HepG2 (cell line): ENCODE measurements at regions not wholly inside any gene's neighbourhood (a gene's known extent, or its start where the extent isn't known, plus 50 kb on each side); places are given as distances from the start of the nearest gene placed in this dataset.

Source experiments
- ATAC-seq: fragments of 200-7000 bp; cut with Tn5 transposase; 3 replicates; pipeline ENCODE4 v1.9.1; 2020; ENCODE audit warnings: mild to moderate bottlenecking, moderate library complexity
- BruUV-seq: library from RNA; stranded (reverse); fragments of 400-500 nt; replicated peaks from 2 replicates; lab custom pipeline; 2021; lab: Mats Ljungman, UMichigan
- CTCF ChIA-PET: fragments of 300-600 bp; formaldehyde crosslinking; extraction: SDS; loops from one replicate; lab custom pipeline; 2021; ENCODE audit warnings: low total read pairs, inconsistent platforms, low intra/inter-chr PET ratio; lab: Yijun Ruan, JAX
- POLR2A ChIA-PET: fragments of 350-600 bp; sonication (Branson Sonifier 250); formaldehyde crosslinking; loops from one replicate; lab custom pipeline; 2020; ENCODE audit warnings: antibody characterized with exemption, inconsistent platforms; lab: Yijun Ruan, JAX
- DNase-seq: peaks from one replicate; pipeline ENCODE4 v3.0.0-alpha.2; 2015; ENCODE audit warnings: low spot score
- FAIRE-seq: peaks from 3 replicates; lab custom pipeline; 2011; peaks lifted over from hg19 to GRCh38; lab: Jason Lieb, UNC
- H2AFZ ChIP-seq: one replicate; pipeline ENCODE4 v1.6.1; 2011; ENCODE audit warnings: low read length, inconsistent platforms
- H3K27ac ChIP-seq: fragments of 300-600 bp; 3 replicates; pipeline ENCODE4 v1.8.0; 2011; ENCODE audit warnings: mixed run types, mild to moderate bottlenecking, mixed read lengths, low read length, inconsistent platforms; ENCODE audit not compliant: insufficient read depth; ENCODE audit errors: extremely low read length
- H3K27me3 ChIP-seq, 2 experiments: fragments of 200-600 bp in 1 of 2; 2 replicates in 1 of 2; 3 replicates in 1 of 2; pipeline versions ENCODE4 v1.6.0 to v1.8.0; 2011; ENCODE audit warnings: low read length in 2 of 2, mild to moderate bottlenecking in 2 of 2, moderate library complexity in 2 of 2, inconsistent platforms in 1 of 2; ENCODE audit not compliant: insufficient read depth in 2 of 2, control insufficient read depth in 1 of 2
- H3K36me3 ChIP-seq, 2 experiments: fragments of 200-600 bp in 1 of 2; replicated peaks in 1 of 2; 2 replicates in 1 of 2; 3 replicates in 1 of 2; pipeline versions ENCODE4 v1.5.1 to v1.8.0; 2011; ENCODE audit warnings: low read length in 2 of 2, inconsistent platforms in 1 of 2; ENCODE audit not compliant: insufficient read depth in 2 of 2, control insufficient read depth in 1 of 2
- H3K4me1 ChIP-seq: 2 replicates; pipeline ENCODE4 v1.5.1; 2012; ENCODE audit warnings: low read length, inconsistent platforms; ENCODE audit not compliant: insufficient read depth
- H3K4me2 ChIP-seq: 2 replicates; pipeline ENCODE4 v1.6.0; 2011; ENCODE audit warnings: low read depth, low read length, inconsistent platforms
- H3K4me3 ChIP-seq, 3 experiments: fragments of 200-600 bp in 1 of 3; sonication (generic), shearing (Covaris generic) in 1 of 3; replicated peaks in 1 of 3; 2 replicates each; pipeline ENCODE4 v1.5.1; 2011 to 2016; ENCODE audit warnings: low read length in 3 of 3, inconsistent platforms in 2 of 3, low read depth in 2 of 3, mild to moderate bottlenecking in 2 of 3, control low read depth in 1 of 3, mixed read lengths in 1 of 3; ENCODE audit not compliant: insufficient read depth in 1 of 3
- H3K79me2 ChIP-seq: one replicate; pipeline ENCODE4 v1.6.1; 2011; ENCODE audit warnings: low read length, inconsistent platforms; ENCODE audit not compliant: insufficient read depth
- H3K9ac ChIP-seq: 2 replicates; pipeline ENCODE4 v1.6.0; 2011; ENCODE audit warnings: mild to moderate bottlenecking, low read depth, low read length, inconsistent platforms; ENCODE audit not compliant: insufficient read depth
- H3K9me3 ChIP-seq: 2 replicates; pipeline ENCODE4 v1.5.1; 2012; ENCODE audit warnings: mild to moderate bottlenecking, low read length
- H4K20me1 ChIP-seq: 2 replicates; pipeline ENCODE4 v1.6.0; 2011; ENCODE audit warnings: inconsistent platforms, mild to moderate bottlenecking, low read length, moderate library complexity; ENCODE audit not compliant: insufficient read depth
- CHD4 ChIP-seq: fragments of 200-600 bp; sonication (generic); IDR thresholded peaks from 2 replicates; pipeline ENCODE4 v1.7.0; 2017; ENCODE audit warnings: mild to moderate bottlenecking, low read length, borderline replicate concordance
- DZIP1 ChIP-seq: sonication (generic); formaldehyde crosslinking; IDR thresholded peaks from 2 replicates; pipeline ENCODE4 v1.5.0; 2020; ENCODE audit warnings: mild to moderate bottlenecking, missing genetic modification reagents
- FOXJ3 ChIP-seq: sonication (generic); formaldehyde crosslinking; IDR thresholded peaks from 2 replicates; pipeline ENCODE4 v1.4.0; 2020; ENCODE audit warnings: missing genetic modification reagents, mild to moderate bottlenecking, borderline replicate concordance
- HMG20A ChIP-seq: IDR thresholded peaks from 2 replicates; pipeline ENCODE4 v1.6.1; 2016; ENCODE audit warnings: borderline replicate concordance
- HNRNPK ChIP-seq: fragments of 200-400 bp; formaldehyde crosslinking; IDR thresholded peaks from 2 replicates; pipeline ENCODE4 v1.6.1; 2018; ENCODE audit warnings: low read length, low read depth, moderate library complexity, mild to moderate bottlenecking; ENCODE audit not compliant: poor library complexity, severe bottlenecking
- MIER3 ChIP-seq: IDR thresholded peaks from 2 replicates; pipeline ENCODE4 v1.6.1; 2016; ENCODE audit warnings: missing compliant biosample characterization, borderline replicate concordance
- SRY ChIP-seq: sonication (generic); formaldehyde crosslinking; IDR thresholded peaks from 2 replicates; pipeline ENCODE4 v1.8.0; 2022; ENCODE audit warnings: mild to moderate bottlenecking, missing genetic modification reagents
- TCF12 ChIP-seq, 2 experiments: fragments of 450-650 bp in 1 of 2; sonication (generic) in 1 of 2; formaldehyde crosslinking in 1 of 2; IDR thresholded peaks; 2 replicates each; pipeline versions ENCODE4 v1.6.1 to v1.8.0; 2017 to 2022; ENCODE audit warnings: antibody characterized with exemption in 1 of 2, mild to moderate bottlenecking in 1 of 2, missing genetic modification reagents in 1 of 2, moderate library complexity in 1 of 2
- ZBTB1 ChIP-seq: sonication (generic); formaldehyde crosslinking; IDR thresholded peaks from 2 replicates; pipeline ENCODE4 v1.4.0; 2020; ENCODE audit warnings: missing genetic modification reagents, borderline replicate concordance
- ZNF180 ChIP-seq: sonication (generic); formaldehyde crosslinking; IDR thresholded peaks from 2 replicates; pipeline ENCODE4 v1.4.0; 2020; ENCODE audit warnings: low read depth, missing genetic modification reagents, borderline replicate concordance
- ZNF576 ChIP-seq: sonication (generic); formaldehyde crosslinking; IDR thresholded peaks from 2 replicates; pipeline ENCODE4 v1.4.0; 2020; ENCODE audit warnings: mild to moderate bottlenecking, missing genetic modification reagents
- ZNF614 ChIP-seq: IDR thresholded peaks from 2 replicates; pipeline ENCODE4 v1.6.1; 2018; ENCODE audit warnings: missing biosample characterization, missing genetic modification reagents, inconsistent platforms, borderline replicate concordance
- ZNF792 ChIP-seq: IDR thresholded peaks from 2 replicates; pipeline ENCODE4 v1.6.1; 2016
- WGBS: methylation state at CpG from one replicate; pipeline ENCODE4 v1.1.6; 2017; ENCODE audit warnings: low lambda C conversion rate; 5-methylcytosine and 5-hydroxymethylcytosine counted together
- in situ Hi-C: cut with HindIII; loops from 2 replicates; pipeline ENCODE4 v1.10.0; 2017; ENCODE audit warnings: low pct_unique_long_range_greater_than_20kb; ENCODE audit not compliant: extremely low pct_ligation_motif_present
- intact Hi-C: fragments of 100-400 bp; cut with micrococcal nuclease; formaldehyde crosslinking; loops from one replicate; pipeline ENCODE4 v1.10.0; 2022; ENCODE audit not compliant: unreplicated experiment
- TF ChIP-seq, protein P1 (sequence below): sonication (generic); formaldehyde crosslinking; IDR thresholded peaks from 2 replicates; pipeline ENCODE4 v1.4.0; 2020; ENCODE audit warnings: missing genetic modification reagents
- TF ChIP-seq, protein P2 (sequence below): sonication (generic); formaldehyde crosslinking; IDR thresholded peaks from 2 replicates; pipeline ENCODE4 v1.8.1; 2022; ENCODE audit warnings: mild to moderate bottlenecking, missing genetic modification reagents

- TF ChIP-seq, protein P1, sequence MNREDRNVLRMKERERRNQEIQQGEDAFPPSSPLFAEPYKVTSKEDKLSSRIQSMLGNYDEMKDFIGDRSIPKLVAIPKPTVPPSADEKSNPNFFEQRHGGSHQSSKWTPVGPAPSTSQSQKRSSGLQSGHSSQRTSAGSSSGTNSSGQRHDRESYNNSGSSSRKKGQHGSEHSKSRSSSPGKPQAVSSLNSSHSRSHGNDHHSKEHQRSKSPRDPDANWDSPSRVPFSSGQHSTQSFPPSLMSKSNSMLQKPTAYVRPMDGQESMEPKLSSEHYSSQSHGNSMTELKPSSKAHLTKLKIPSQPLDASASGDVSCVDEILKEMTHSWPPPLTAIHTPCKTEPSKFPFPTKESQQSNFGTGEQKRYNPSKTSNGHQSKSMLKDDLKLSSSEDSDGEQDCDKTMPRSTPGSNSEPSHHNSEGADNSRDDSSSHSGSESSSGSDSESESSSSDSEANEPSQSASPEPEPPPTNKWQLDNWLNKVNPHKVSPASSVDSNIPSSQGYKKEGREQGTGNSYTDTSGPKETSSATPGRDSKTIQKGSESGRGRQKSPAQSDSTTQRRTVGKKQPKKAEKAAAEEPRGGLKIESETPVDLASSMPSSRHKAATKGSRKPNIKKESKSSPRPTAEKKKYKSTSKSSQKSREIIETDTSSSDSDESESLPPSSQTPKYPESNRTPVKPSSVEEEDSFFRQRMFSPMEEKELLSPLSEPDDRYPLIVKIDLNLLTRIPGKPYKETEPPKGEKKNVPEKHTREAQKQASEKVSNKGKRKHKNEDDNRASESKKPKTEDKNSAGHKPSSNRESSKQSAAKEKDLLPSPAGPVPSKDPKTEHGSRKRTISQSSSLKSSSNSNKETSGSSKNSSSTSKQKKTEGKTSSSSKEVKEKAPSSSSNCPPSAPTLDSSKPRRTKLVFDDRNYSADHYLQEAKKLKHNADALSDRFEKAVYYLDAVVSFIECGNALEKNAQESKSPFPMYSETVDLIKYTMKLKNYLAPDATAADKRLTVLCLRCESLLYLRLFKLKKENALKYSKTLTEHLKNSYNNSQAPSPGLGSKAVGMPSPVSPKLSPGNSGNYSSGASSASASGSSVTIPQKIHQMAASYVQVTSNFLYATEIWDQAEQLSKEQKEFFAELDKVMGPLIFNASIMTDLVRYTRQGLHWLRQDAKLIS (CRISPR knock-in tag): no peak
- TF ChIP-seq CHD4: no peak
- no peak for TF ChIP-seq DZIP1
- no peak for TF ChIP-seq FOXJ3 (CRISPR knock-in tag)
- no peak for TF ChIP-seq MIER3
Observed at GRCh38 chr5:162466011-162466410, 398.4 kb downstream of the GABRG2 start (continued).

- no peak for FAIRE-seq
- intact Hi-C loops (no loop called here), in situ Hi-C loops (no loop called here)
- no peak for DNase-seq
- H3K79me2 ChIP-seq: no peaks in the 10 kb centered on the region
- H4K20me1 ChIP-seq: no peaks in the 10 kb centered on the region
- no peak overlapping the region for H3K4me2 ChIP-seq
- H3K36me3 ChIP-seq: no peaks in the 10 kb centered on the region
- WGBS: 0% methylated on average over 1 of the region's 2 CpGs
- CTCF ChIA-PET: no interaction called here
- POLR2A ChIA-PET: no interaction called here
- H2AFZ ChIP-seq: no peak overlapping the region
- no peak overlapping the region for H3K4me3 ChIP-seq
- peaks cover 80% of the 10 kb centered on the region for H3K9me3 ChIP-seq
- no peaks in the 10 kb centered on the region for H3K4me1 ChIP-seq
- H3K9ac ChIP-seq: no peak overlapping the region
- H3K27ac ChIP-seq: no peak overlapping the region
- BruUV-seq: no TSS peak
- no peaks in the 10 kb centered on the region for H3K27me3 ChIP-seq
- no peak for ATAC-seq
- no peak for TF ChIP-seq HMG20A (CRISPR knock-in tag)
- no peak for TF ChIP-seq HNRNPK
- no peak for TF ChIP-seq SRY (CRISPR knock-in tag)
- no peak for TF ChIP-seq ZNF180 (CRISPR knock-in tag)
- no peak for TF ChIP-seq ZNF792 (CRISPR knock-in tag)
- TF ChIP-seq, protein P2, sequence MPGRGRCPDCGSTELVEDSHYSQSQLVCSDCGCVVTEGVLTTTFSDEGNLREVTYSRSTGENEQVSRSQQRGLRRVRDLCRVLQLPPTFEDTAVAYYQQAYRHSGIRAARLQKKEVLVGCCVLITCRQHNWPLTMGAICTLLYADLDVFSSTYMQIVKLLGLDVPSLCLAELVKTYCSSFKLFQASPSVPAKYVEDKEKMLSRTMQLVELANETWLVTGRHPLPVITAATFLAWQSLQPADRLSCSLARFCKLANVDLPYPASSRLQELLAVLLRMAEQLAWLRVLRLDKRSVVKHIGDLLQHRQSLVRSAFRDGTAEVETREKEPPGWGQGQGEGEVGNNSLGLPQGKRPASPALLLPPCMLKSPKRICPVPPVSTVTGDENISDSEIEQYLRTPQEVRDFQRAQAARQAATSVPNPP: no peak
- no peak for TF ChIP-seq TCF12 (IDR thresholded peaks at IDR 0.05)
- no peak for TF ChIP-seq TCF12 (CRISPR knock-in tag; IDR thresholded peaks at IDR 0.05)
- TF ChIP-seq ZBTB1 (CRISPR knock-in tag): no peak
- no peak for TF ChIP-seq ZNF614 (CRISPR knock-in tag)
- no peak for TF ChIP-seq ZNF576 (CRISPR knock-in tag)
Observed at GRCh38 chr5:162473041-162473714, 405.6 kb downstream of the GABRG2 start.
